ENCODE measurements at regions not wholly inside any gene's neighbourhood (a gene's known extent, or its start where the extent isn't known, plus 50 kb on each side); places are given as distances from the start of the nearest gene placed in this dataset.

DNA sequence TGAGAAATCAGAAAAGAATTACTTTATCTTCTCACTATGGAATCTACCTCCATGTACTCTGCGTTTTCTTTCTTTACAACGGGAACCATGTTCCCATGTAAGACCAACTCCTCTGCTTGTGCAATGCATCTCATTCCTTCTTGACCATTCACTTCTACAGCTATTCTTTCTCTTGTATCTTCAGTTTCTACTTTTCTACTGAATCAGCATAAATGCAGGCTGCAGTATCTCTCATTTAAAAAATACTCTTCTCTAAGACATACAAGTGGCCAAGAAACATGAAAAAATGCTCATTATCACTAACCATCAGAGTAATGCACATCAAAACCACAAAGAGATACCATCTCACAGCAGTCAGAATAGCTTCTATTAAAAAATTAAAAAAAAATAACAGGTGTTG is 74.1 kb upstream of the NANOGP8 start:
- TF ChIP-seq POLR2A (IDR thresholded peaks at IDR 0.05; ENCODE audit: low read depth, low read length): no peak
- TF ChIP-seq POLR2AphosphoS5 (IDR thresholded peaks at IDR 0.05; ENCODE audit: low read depth, low read length): no peak

Measured in GM12892 (cell line).